ENCODE measurements at regions not wholly inside any gene's neighbourhood (a gene's known extent, or its start where the extent isn't known, plus 50 kb on each side); places are given as distances from the start of the nearest gene placed in this dataset.

DNA sequence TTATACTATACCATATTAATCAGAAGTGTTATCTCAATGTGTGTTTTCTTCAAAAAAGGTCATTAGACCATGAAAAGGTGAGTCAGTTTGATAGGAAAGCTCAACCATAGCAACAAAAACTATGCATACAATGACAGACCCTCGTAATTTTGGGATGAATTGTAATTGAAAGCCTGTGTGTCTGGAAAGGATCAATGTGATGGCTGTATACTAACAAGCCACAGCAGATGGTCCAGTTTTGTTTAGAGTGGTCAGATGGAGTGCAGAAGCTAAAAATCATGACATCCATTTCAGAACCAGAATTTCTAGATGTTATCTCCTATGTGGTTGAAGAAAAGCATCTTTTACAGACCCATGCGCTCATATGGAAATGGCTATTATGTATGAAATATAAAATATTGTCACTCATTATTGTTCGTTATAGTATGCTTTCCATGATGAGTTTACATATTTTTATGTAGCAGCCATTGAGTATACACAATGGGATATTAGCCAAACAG is 88.3 kb upstream of the CNTNAP2 start:
- H3K27ac ChIP-seq (ENCODE audit: insufficient read depth, low read length) = no peak overlapping the region
- H3K79me1 ChIP-seq (ENCODE audit: low read depth in 1 of 2, low read length in 2 of 2) = no peaks in the 10 kb centered on the region
- no peak overlapping the region for H3K18ac ChIP-seq (ENCODE audit: low read depth, low read length)
- no peak overlapping the region for H2AK9ac ChIP-seq (replicated peaks; ENCODE audit: low read depth, low read length, poor library complexity)
- POLR2A ChIA-PET (ENCODE audit: unreplicated experiment) = no interaction called here
- in situ Hi-C loops (cut with MboI; ENCODE audit: low sequenced_read_pairs) = no loop called here
- H3K9me3 ChIP-seq (ENCODE audit: control insufficient read depth, insufficient read depth, low read length) = peaks cover 8% of the 10 kb centered on the region; the same call in 1 of the 2 replicates
- BruUV-seq (replicated peaks) = no TSS peak
- H2AFZ ChIP-seq (replicated peaks; ENCODE audit: low read length, poor library complexity) = no peak overlapping the region
- no peaks in the 10 kb centered on the region for H3K9me1 ChIP-seq (ENCODE audit: insufficient read depth, low read length)
- H4K91ac ChIP-seq (ENCODE audit: insufficient read depth, low read depth, low read length) = no peak overlapping the region
- CTCF ChIA-PET = no interaction called here
- H4K20me1 ChIP-seq (ENCODE audit: insufficient read depth, low read length) = no peaks in the 10 kb centered on the region
- H3K36me3 ChIP-seq (ENCODE audit: control insufficient read depth, insufficient read depth, low read length) = no peaks in the 10 kb centered on the region
- no peak overlapping the region for H3K4me3 ChIP-seq (ENCODE audit: insufficient read depth, low read depth, low read length)
- no peak overlapping the region for H3K4ac ChIP-seq (ENCODE audit: low read depth, low read length)
- no peak overlapping the region for H4K8ac ChIP-seq (ENCODE audit: low read depth in 2 of 2, low read length in 2 of 2)
- H2BK15ac ChIP-seq (ENCODE audit: low read depth, low read length) = no peak overlapping the region
- H2BK20ac ChIP-seq (ENCODE audit: low read depth, low read length) = no peak overlapping the region
- intact Hi-C loops (cut with micrococcal nuclease) = no loop called here
- dilution Hi-C loops (cut with HindIII; ENCODE audit: low sequenced_read_pairs, unreplicated experiment) = no loop called here
- H3K27me3 ChIP-seq (ENCODE audit: control insufficient read depth, insufficient read depth, low read length) = no peaks in the 10 kb centered on the region
- H3K4me1 ChIP-seq (ENCODE audit: control insufficient read depth, insufficient read depth, low read length) = no peaks in the 10 kb centered on the region
- WGBS, 2 experiments (ENCODE audit: extremely low coverage in 2 of 2, insufficient read length in 1 of 2) = no CpG with 5 or more reads among the region's 3 CpGs
- H4K5ac ChIP-seq (ENCODE audit: low read depth, low read length) = no peak overlapping the region
- no peak for TF ChIP-seq RCOR1 (IDR thresholded peaks at IDR 0.05; ENCODE audit: insufficient replicate concordance, low read length)
- TF ChIP-seq FOS (IDR thresholded peaks at IDR 0.05; ENCODE audit: low read depth, low read length) = no peak
- TF ChIP-seq BHLHE40 (IDR thresholded peaks at IDR 0.05; ENCODE audit: low read depth, low read length) = no peak
- TF ChIP-seq RFX5 (IDR thresholded peaks at IDR 0.05; ENCODE audit: low read depth, low read length) = no peak
- TF ChIP-seq, protein P1, sequence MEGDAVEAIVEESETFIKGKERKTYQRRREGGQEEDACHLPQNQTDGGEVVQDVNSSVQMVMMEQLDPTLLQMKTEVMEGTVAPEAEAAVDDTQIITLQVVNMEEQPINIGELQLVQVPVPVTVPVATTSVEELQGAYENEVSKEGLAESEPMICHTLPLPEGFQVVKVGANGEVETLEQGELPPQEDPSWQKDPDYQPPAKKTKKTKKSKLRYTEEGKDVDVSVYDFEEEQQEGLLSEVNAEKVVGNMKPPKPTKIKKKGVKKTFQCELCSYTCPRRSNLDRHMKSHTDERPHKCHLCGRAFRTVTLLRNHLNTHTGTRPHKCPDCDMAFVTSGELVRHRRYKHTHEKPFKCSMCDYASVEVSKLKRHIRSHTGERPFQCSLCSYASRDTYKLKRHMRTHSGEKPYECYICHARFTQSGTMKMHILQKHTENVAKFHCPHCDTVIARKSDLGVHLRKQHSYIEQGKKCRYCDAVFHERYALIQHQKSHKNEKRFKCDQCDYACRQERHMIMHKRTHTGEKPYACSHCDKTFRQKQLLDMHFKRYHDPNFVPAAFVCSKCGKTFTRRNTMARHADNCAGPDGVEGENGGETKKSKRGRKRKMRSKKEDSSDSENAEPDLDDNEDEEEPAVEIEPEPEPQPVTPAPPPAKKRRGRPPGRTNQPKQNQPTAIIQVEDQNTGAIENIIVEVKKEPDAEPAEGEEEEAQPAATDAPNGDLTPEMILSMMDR (conservative IDR thresholded peaks at IDR 0.05; ENCODE audit: low read depth, low read length) = no peak
- ATAC-seq (ENCODE audit: low read depth) (no peak), DNase-seq (no peak)
- H2BK120ac ChIP-seq (ENCODE audit: low read depth, low read length) = no peak overlapping the region
- H2BK5ac ChIP-seq (ENCODE audit: low read depth, low read length, poor library complexity, severe bottlenecking) = no peak overlapping the region
- H2AK5ac ChIP-seq (ENCODE audit: low read depth, low read length) = no peak overlapping the region
- H3K23ac ChIP-seq (ENCODE audit: low read depth, low read length) = no peak overlapping the region
- no peak overlapping the region for H3K9ac ChIP-seq (ENCODE audit: low read depth, low read length)
- H3K56ac ChIP-seq (ENCODE audit: extremely low read depth, insufficient read depth, low read length) = no peak overlapping the region
- no peak overlapping the region for H3K4me2 ChIP-seq (ENCODE audit: low read depth, low read length)
- no peak overlapping the region for H3K14ac ChIP-seq (replicated peaks; ENCODE audit: low read depth, low read length)

Data from IMR-90 (cell line).